GM19238 (cell line): ENCODE measurements at regions not wholly inside any gene's neighbourhood (a gene's known extent, or its start where the extent isn't known, plus 50 kb on each side); places are given as distances from the start of the nearest gene placed in this dataset.
"Not testable (repeated sequence)": the region's sequence is repeated elsewhere in the genome, so short reads cannot be mapped to it uniquely, and the experiment has no call there.

Experiments used
- DNase-seq: peaks from one replicate; pipeline ENCODE4 v3.0.0; 2011; ENCODE audit warnings: low spot score; ENCODE audit not compliant: insufficient read length

DNA sequence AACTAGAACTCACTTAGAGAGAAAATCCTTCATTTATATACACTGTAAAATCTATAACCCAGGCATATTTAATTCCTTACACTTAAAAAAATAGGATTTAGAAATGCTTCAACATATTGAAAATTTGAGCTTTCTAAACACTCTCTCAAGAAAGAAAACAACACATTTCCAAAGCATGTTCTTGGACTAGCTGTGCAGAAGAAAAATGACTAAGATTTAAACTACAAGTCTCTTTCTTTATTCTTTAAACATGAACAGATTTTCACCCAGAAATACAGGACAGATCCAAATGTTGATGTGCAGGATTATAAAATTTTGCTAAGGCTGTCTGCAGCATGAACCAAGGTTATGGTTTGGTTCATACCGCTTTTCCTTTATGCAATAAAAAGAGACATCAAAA lies 77.7 kb upstream of the TUSC1 start:
- no peak for DNase-seq

- no peak for DNase-seq
These were observed 74.2 kb upstream of the TUSC1 start for GRCh38 chr9:25752398-25752797.

DNA sequence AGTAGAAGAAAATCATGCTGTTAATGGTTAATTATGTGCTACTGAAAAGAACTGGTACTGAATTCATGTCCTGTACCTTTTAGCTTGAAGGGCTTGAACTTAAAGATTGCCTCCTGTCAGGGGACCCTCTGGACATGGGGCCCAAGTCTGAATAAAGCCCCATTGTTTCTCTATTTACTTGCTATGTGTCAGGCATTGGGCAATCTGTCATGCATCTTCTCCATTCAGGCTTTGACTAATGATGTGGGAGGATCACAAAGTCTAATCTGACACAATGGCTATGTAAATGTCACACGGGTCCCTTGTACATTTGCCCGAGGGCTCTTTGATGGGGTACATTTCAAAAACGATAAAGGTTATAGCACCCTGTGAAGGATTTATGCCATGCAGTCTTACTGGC lies 64.0 kb upstream of the TUSC1 start:
- DNase-seq: no peak

DNA sequence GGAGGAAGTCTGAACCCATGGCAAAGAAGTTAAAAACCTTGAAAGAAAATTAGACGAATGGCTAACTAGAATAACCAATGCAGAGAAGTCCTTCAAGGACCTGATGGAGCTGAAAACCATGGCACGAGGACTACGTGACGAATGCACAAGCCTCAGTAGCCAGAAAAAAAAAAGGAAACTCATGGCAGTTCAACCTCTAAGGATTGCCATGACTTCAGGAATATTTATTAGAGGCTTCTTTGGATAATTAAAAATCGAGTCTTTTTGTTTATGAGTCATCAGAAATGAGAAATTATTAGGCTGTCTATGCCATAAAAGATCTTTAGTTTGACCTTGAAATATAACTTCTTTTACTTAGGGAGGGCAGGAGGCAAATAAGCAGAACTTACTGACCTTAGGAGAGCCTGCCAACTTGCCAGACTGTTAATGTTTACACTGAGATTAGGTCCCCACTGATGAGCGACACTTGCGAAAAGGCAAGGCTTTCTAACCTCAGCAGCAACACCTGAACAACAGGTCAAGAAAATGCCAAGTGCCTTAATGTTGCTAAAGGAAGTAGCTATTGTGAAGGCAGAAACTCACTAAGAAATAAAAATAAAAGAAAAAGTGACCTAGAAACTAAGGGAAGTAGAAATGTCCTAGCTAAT lies 55.2 kb upstream of the TUSC1 start:
- no peak for DNase-seq

DNA sequence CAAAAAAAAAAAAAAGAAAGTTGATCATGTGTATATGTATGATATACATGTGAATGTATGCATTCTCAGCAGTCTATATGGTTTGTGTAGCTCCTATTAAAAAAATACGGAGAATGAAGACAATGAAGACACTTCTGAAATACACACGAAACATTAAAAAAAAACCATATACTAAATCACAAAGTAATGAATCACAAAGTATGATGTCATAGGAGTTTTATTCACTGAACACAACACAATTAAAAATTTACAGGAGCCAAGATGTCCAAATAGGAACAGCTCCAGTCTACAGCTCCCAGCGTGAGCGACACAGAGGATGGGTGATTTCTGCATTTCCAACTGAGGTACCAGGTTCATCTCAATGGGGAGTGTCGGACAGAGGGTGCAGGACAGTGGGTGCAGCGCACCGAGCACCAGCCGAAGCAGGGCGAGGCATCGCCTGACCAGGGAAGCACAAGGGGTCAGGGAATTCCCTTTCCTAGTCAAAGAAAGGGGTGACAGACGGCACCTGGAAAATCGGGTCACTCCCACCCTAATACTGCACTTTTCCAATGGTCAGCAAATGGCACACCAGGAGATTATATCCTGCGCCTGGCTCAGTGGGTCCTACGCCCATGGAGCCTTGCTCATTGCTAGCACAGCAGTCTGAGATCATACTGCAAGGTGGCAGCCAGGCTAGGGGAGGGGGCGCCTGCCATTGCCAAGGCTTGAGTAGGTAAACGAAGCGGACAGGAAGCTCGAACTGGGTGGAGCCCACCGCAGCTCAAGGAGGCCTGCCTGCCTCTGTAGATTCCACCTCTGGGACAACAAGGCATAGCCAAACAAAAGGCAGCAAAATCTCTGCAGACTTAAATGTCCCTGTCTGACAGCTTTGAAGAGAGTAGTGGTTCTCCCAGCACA lies 53.9 kb upstream of the TUSC1 start:
- DNase-seq: not testable (repeated sequence)
